LNCaP clone FGC (cell line): ENCODE measurements at regions not wholly inside any gene's neighbourhood (a gene's known extent, or its start where the extent isn't known, plus 50 kb on each side); places are given as distances from the start of the nearest gene placed in this dataset.
"Not testable (repeated sequence)": the region's sequence is repeated elsewhere in the genome, so short reads cannot be mapped to it uniquely, and the experiment has no call there.

Experiments used
- DNase-seq: peaks from one replicate; pipeline ENCODE4 v3.0.0-alpha.2; 2011; ENCODE audit warnings: low read depth
- H3K4me3 ChIP-seq: 2 replicates; pipeline ENCODE4 v1.5.1; 2011; ENCODE audit warnings: mild to moderate bottlenecking, low read depth, low read length, control low read depth
- TF ChIP-seq, protein P1 (sequence below): IDR thresholded peaks from 2 replicates; pipeline ENCODE4 v1.5.1; 2012; ENCODE audit warnings: mild to moderate bottlenecking; ENCODE audit not compliant: control insufficient read depth, insufficient read depth; ENCODE audit errors: extremely low read depth

DNA sequence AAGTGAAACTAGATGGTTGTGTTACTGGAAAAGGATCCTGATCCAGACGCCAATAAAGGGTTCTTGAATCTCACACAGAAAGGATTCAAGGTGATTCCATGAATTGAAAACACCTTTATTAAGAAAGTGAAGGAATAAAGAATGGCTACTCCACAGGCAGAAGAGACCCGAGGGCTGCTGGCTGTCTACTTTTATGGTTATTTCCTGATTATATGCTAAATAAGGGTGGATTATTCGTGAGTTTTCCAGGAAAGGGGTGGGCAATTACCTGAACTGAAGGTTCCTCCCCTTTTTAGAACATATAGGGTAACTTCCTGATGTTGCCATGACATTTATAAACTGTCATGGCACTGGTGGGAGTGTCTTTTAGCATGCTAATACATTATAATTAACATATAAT is 50.9 kb upstream of the WARS2 start:
- no peak for DNase-seq

GRCh38 chr1:119204197-119204960 is 63.9 kb upstream of the WARS2 start:
- DNase-seq = no peak
- no peak overlapping the region for H3K4me3 ChIP-seq
- TF ChIP-seq, protein P1, sequence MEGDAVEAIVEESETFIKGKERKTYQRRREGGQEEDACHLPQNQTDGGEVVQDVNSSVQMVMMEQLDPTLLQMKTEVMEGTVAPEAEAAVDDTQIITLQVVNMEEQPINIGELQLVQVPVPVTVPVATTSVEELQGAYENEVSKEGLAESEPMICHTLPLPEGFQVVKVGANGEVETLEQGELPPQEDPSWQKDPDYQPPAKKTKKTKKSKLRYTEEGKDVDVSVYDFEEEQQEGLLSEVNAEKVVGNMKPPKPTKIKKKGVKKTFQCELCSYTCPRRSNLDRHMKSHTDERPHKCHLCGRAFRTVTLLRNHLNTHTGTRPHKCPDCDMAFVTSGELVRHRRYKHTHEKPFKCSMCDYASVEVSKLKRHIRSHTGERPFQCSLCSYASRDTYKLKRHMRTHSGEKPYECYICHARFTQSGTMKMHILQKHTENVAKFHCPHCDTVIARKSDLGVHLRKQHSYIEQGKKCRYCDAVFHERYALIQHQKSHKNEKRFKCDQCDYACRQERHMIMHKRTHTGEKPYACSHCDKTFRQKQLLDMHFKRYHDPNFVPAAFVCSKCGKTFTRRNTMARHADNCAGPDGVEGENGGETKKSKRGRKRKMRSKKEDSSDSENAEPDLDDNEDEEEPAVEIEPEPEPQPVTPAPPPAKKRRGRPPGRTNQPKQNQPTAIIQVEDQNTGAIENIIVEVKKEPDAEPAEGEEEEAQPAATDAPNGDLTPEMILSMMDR = no peak

More for the DNA sequence above, 50.9 kb upstream of the WARS2 start:
- TF ChIP-seq, protein P1 = no peak
- H3K4me3 ChIP-seq = no peak overlapping the region

GRCh38 chr1:119204961-119205357 is 64.5 kb upstream of the WARS2 start:
- H3K4me3 ChIP-seq = no peak overlapping the region
- TF ChIP-seq, protein P1 = no peak

DNA sequence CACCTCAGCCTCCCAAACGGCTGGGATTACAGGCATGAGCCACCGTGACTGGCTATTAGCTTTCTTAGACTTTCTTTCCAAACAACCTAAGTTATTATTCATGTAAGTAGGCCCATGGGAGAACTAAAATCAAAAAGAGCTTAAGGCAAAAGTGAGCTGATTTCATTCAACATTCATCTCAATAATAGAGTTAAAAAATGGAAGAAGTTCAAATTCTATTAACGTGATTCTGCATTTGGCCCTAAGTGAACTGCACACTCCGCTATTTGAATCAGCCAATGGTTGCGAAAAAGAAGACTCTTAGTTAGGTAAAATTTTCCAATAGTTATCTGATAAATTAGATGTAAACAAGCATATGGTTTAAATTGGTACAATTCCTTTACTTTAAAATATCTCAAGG is 68.6 kb upstream of the WARS2 start:
- H3K4me3 ChIP-seq = no peak overlapping the region
- TF ChIP-seq, protein P1 = no peak
- no peak for DNase-seq

More at GRCh38 chr1:119204961-119205357, 64.5 kb upstream of the WARS2 start:
- DNase-seq = no peak

- no peak overlapping the region for H3K4me3 ChIP-seq
- DNase-seq = no peak
- TF ChIP-seq, protein P1 = no peak
Measured at GRCh38 chr1:119209596-119210295, 69.3 kb upstream of the WARS2 start.

DNA sequence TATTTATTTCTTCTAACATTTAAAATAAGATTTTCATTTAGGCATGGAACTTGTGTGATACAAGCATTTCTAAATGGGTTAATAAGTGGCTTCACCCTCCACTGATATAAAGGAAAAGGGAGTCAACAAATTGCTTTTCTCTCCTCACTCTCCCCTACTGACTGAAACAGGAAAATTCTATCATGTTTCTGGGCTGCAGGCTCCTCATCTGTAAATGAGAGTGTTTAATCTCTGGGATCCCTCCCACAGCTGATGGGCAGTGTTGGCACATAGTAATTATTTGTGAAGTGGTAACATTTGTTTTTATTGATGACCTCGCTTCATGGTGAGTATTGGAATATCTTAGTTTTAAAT is 69.8 kb upstream of the WARS2 start:
- DNase-seq = no peak
- no peak overlapping the region for H3K4me3 ChIP-seq
- TF ChIP-seq, protein P1 = no peak

GRCh38 chr1:119213213-119213612 is 72.8 kb upstream of the WARS2 start:
- DNase-seq = not testable (repeated sequence)

GRCh38 chr1:119214961-119215360 is 74.5 kb upstream of the WARS2 start:
- H3K4me3 ChIP-seq, DNase-seq: not testable (repeated sequence)

More at GRCh38 chr1:119213213-119213612, 72.8 kb upstream of the WARS2 start:
- H3K4me3 ChIP-seq = not testable (repeated sequence)
